Hypothalamus (tissue), 51 donors: ENCODE measurements at regions not wholly inside any gene's neighbourhood (a gene's known extent, or its start where the extent isn't known, plus 50 kb on each side); places are given as distances from the start of the nearest gene placed in this dataset.
"Not testable (repeated sequence)": the region's sequence is repeated elsewhere in the genome, so short reads cannot be mapped to it uniquely, and the experiment has no call there.

Experiments
- DNase-seq, 51 donors: peaks; one replicate each; lab custom pipeline; 2025; lab: John Stamatoyannopoulos, UW

DNA sequence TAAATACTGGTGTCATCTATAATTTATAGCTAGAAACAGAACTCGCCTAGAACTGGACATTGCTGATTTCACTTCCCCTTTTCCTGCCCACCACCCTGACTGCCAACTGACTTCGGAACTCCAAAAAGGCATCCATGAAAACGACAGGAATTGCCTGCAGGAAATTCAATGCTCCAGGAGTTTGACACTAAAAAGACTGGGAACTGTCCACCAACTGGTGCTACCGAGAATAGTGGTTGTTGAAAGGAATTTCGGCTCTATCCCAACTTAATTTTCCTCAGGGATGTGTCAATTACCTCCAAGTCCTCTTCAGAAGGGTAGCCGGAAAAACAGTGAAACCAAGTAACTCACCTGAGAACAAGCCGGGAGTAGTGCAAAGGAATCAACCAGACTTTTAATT, 440.0 kb downstream of the PRELID2 start:
- DNase-seq: not testable (repeated sequence)

DNA sequence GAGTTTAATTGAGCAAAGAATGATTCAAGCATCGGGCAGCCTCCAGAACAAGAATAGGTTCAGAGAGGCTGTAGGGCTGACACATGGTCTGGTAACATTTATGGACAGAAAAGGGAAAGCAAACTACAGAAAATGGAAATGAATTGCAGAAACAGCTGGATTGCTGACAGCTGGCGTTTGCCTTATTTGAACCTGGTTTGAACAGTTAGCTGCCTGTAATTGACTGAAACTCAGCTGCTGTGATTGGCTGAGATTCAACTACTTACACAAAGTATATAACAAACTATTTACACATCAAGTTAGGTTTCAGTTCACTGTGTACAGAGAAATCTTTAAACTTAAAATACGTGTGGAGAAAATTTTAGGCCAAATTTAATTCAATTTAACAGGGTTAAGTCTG, 441.7 kb downstream of the PRELID2 start:
- DNase-seq: no peak

GRCh38 chr5:145389047-145389446, 446.1 kb downstream of the PRELID2 start:
- DNase-seq: no peak

DNA sequence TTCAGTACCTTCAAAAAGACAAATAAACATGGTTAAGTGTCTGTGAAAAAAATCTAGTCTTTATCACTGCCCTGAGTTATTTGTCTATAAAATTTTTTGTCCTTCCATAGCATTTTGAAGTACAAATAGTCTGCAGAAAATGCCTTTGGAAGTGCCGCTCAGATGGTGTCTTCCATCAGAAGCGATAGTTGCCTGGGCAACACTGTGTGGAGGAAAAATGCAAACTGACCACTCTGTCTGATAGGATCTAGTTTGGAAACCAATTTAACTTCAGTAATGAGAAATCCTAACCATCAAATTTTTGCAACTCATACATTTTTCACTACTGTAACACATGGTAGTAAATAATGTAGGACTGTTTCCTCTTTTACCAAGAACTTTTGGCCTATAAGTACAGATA, 449.9 kb downstream of the PRELID2 start:
- no peak for DNase-seq

DNA sequence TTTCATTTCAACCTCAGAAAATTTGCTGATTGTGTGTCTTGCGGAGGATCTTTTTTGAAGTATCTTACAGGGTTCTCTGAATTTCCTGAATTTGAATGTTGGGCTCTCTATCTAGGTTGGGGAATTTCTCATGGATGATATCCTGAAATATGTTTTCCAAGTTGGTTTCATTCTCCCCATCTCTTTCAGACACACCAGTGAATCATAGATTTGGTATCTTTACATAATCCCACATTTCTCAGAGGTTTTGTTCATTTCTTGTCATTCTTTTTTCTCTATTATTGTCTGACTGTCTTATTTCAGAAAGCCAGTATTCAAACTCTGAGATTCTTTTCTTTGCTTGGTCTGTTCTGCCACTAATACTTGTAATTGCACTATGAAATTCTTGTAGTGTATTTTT, 456.9 kb downstream of the PRELID2 start:
- no peak for DNase-seq

- DNase-seq: no peak
Observed at GRCh38 chr5:145375521-145375920, 459.6 kb downstream of the PRELID2 start.

DNA sequence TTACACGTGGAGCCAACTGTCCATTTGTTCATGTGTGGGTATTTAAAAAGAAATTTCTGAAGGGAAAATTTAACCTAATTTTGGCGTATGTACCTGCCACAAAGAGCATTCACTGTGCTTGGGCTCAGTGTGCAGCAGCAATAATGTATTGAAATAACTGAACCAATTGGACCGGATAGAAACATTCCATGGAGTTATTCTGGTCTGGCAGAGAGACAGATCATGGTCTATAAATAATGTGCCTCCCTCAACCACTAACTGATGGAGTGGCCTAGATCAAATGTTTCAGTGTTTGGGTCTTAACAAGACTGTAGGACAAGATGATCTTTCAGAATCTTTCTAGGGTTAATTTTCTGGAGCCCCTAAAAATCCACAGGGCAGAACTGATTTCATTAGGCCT, 469.7 kb downstream of the PRELID2 start:
- DNase-seq: no peak

- DNase-seq: no peak
Observed at GRCh38 chr5:145362266-145362665, 472.9 kb downstream of the PRELID2 start.

DNA sequence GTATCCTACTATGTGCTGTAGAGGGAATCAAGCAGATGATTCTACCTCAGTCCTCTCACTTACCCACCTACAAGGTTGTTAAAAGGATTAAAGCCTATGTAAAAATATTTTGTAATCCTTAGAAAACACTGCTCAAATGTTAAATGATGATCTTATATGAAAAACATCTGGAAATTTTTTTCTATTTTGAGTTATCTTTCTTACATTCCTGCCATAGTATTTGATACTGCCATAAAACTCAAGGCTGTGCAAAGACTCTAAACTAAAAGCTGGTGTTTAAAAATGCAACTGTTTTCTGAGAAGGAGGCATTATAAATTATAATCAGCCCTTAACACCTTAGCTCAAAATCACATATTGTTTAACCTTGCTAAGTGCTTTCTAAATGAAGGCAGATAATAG, 474.2 kb downstream of the PRELID2 start:
- DNase-seq: no peak

DNA sequence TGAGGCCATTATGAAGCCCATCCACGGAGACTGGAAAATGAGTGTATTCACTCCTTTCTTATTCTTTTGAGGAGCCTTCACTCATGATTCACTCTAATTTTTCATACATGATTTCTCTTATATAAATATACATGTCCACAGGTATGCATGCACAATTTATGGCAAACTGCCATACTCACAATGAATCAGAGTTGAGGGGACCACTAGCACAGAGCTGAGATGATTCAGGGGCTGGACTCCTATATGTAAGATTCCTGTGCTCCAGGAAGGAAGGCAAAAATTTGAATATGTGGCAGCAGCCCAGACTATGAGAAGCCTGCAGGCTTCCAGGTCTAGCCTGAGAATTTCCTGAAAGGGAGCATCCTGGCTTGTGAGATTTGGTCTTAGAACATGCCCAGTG, 484.6 kb downstream of the PRELID2 start:
- no peak for DNase-seq

DNA sequence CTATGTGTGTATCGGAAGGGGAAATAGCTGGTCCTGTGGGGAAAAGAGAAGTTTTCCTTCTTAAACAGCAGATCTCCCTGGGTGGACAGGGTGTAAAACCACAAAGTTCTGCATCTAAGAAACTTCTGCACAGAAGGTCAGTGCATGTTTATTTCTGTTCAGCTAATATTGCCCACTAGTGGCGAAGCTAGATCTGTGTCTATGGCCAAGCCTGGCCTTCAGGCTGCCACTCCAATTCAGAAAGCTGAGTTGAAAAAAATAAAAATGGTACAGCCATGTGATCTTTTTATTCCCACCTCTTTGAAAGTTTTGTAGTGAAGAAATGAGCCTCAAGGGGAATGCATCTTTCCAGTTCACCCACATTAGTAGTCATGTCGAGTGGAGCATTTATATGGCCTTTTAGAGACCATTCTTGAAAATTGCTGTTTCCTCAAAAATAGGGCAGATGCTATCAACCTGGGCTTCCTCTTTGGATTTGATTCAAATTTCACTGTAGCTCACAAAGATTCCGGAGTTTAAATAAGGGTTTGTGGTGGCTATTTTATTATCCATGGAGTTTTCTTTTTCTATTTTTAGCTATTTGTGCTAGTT, 488.0 kb downstream of the PRELID2 start:
- DNase-seq: no peak

GRCh38 chr5:145345511-145346287, 489.4 kb downstream of the PRELID2 start:
- DNase-seq: no peak

- no peak for DNase-seq
Observed at GRCh38 chr5:145341842-145342241, 493.3 kb downstream of the PRELID2 start.

- DNase-seq: no peak
Observed at GRCh38 chr5:145340099-145340498, 495.0 kb downstream of the PRELID2 start.

DNA sequence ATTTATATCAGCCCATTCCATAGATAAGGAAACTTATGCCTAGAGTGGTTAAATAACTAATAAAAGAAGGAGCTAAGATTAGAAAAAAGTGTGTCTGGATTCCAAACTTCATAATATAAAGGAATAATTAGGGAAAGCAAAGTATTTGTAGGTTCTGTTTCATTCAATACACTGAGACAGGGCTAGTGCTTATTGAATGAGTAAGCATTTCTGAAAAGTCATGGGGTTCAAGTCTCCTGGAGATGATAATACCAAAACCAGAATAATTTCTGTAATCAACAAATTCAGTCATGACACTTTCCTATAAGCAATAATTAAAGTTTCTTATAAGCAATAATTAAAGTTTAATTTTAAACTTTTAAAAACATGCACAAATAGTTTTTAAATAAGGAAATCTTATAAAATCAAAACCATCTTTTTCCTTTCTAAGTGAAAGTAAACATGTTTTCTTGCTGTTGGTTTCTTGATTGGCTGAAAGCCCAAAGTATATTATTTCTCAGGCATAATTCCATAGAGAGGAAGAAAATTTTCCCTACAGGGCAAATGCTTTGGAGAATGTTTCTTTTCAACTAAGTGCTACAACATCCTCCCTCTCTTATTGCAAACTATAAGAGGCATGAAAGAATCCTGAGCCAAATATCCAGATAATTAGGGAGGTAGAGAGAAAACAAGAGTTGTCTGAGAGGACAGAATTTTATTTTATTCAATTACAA, 510.2 kb downstream of the PRELID2 start:
- DNase-seq: no peak

DNA sequence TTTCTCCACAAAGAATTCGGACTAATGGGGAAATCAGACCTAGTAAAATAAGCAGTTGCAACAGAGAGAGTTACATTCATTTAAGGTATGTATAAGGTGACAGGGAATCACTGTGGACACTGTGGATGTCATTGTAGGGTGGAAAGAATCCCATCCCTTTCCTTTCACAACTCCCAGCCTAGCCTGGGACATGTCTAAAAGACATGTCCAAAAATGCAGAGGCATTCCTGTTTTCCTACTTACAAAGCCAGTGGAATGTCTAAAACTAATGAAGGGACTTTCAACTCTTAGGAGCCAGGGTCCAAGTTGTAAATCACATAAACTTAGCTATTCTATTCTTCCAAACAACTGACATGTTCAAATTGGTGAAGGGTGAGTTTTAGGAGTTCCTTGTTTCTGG, 511.0 kb downstream of the PRELID2 start:
- no peak for DNase-seq

DNA sequence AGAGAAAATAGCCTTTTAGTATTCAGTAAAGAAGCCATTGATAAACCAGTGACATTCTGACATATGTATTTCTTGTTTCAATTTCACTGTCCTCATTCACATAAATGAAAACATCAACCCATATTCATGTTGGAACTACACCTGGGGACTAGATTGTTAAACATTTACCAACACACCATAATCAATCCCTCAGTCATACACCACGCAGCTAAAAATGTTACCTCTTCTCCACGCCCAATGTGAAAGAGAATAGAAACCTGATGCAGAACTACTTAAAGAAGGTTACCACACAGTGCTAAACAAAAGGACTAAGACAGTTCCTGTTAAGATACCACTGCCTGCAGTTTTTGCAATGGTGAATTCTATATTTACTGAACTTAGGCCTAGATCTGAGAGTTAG, 518.9 kb downstream of the PRELID2 start:
- no peak for DNase-seq

GRCh38 chr5:145307866-145308382, 527.2 kb downstream of the PRELID2 start:
- DNase-seq: no peak

- DNase-seq: no peak
Observed at GRCh38 chr5:145295236-145295835, 539.8 kb downstream of the PRELID2 start.

- no peak for DNase-seq
Observed at GRCh38 chr5:145294331-145294730, 540.8 kb downstream of the PRELID2 start.

DNA sequence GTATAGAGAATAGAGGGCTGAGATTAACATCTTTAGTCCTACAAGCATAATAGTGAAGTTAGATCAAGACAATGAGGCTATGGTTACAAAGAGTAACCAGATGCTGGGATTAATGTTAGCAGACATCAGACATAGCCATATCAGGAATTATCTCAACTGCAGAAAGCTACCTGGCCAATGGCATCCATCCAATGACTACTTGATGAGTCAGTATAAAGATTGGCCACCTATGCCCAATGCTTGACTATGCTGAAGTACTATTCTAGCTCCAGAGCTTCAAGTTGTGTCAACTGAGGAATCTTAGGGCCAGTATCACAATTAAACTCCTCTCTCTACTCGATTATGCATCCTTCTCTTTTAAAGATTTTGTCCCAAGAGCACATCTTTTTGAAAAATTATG, 541.4 kb downstream of the PRELID2 start:
- no peak for DNase-seq
